ENCODE measurements at regions not wholly inside any gene's neighbourhood (a gene's known extent, or its start where the extent isn't known, plus 50 kb on each side); places are given as distances from the start of the nearest gene placed in this dataset.

GRCh38 chr16:17994027-17994426 is 342.5 kb downstream of the NPIPA8 start:
- DNase-seq, result no peak
- Mint-ChIP-seq H3K27me3 (peaks cover 28% of the 10 kb centered on the region), H3K36me3 (no peaks in the 10 kb centered on the region), H3K4me3 (no peak overlapping the region), H3K4me1 (no peaks in the 10 kb centered on the region), H3K9me3 (no peaks in the 10 kb centered on the region), H3K27ac (no peak overlapping the region)

- H3K4me3 Mint-ChIP-seq, result no peak overlapping the region
- H3K9me3 Mint-ChIP-seq, result no peaks in the 10 kb centered on the region
- no peak overlapping the region for H3K27ac Mint-ChIP-seq
- H3K4me1 Mint-ChIP-seq, result no peaks in the 10 kb centered on the region
- DNase-seq, result no peak
- peaks cover 30% of the 10 kb centered on the region for H3K27me3 Mint-ChIP-seq
- H3K36me3 Mint-ChIP-seq, result no peaks in the 10 kb centered on the region
Observed at GRCh38 chr16:17992416-17992815, 344.1 kb downstream of the NPIPA8 start.

GRCh38 chr16:17989255-17989654 is 347.3 kb downstream of the NPIPA8 start:
- H3K27me3 Mint-ChIP-seq, result peaks cover 30% of the 10 kb centered on the region
- no peaks in the 10 kb centered on the region for H3K4me1 Mint-ChIP-seq
- H3K27ac Mint-ChIP-seq, result no peak overlapping the region
- DNase-seq, result no peak
- no peaks in the 10 kb centered on the region for H3K9me3 Mint-ChIP-seq
- H3K4me3 Mint-ChIP-seq, result no peak overlapping the region
- no peaks in the 10 kb centered on the region for H3K36me3 Mint-ChIP-seq

GRCh38 chr16:17988839-17989238 is 347.7 kb downstream of the NPIPA8 start:
- peaks cover 30% of the 10 kb centered on the region for H3K27me3 Mint-ChIP-seq

GRCh38 chr16:17986991-17987390 is 349.5 kb downstream of the NPIPA8 start:
- Mint-ChIP-seq H3K27ac (no peak overlapping the region), H3K9me3 (no peaks in the 10 kb centered on the region), H3K27me3 (peaks cover 21% of the 10 kb centered on the region), H3K36me3 (no peaks in the 10 kb centered on the region), H3K4me1 (no peaks in the 10 kb centered on the region), H3K4me3 (no peak overlapping the region)
- no peak for DNase-seq

More at GRCh38 chr16:17988839-17989238, 347.7 kb downstream of the NPIPA8 start:
- H3K4me3 Mint-ChIP-seq, result no peak overlapping the region
- no peaks in the 10 kb centered on the region for H3K36me3 Mint-ChIP-seq
- no peaks in the 10 kb centered on the region for H3K9me3 Mint-ChIP-seq
- H3K4me1 Mint-ChIP-seq, result no peaks in the 10 kb centered on the region
- no peak for DNase-seq
- H3K27ac Mint-ChIP-seq, result no peak overlapping the region

- no peaks in the 10 kb centered on the region for H3K9me3 Mint-ChIP-seq
- H3K27me3 Mint-ChIP-seq, result peaks cover 10% of the 10 kb centered on the region
- no peaks in the 10 kb centered on the region for H3K36me3 Mint-ChIP-seq
- no peak overlapping the region for H3K4me3 Mint-ChIP-seq
- H3K27ac Mint-ChIP-seq, result no peak overlapping the region
- no peak for DNase-seq
- no peaks in the 10 kb centered on the region for H3K4me1 Mint-ChIP-seq
Observed at GRCh38 chr16:17984810-17985209, 351.7 kb downstream of the NPIPA8 start.

GRCh38 chr16:17983847-17984639 is 352.5 kb downstream of the NPIPA8 start:
- no peaks in the 10 kb centered on the region for H3K9me3 Mint-ChIP-seq
- no peak for DNase-seq
- no peaks in the 10 kb centered on the region for H3K36me3 Mint-ChIP-seq
- H3K4me3 Mint-ChIP-seq, result no peak overlapping the region
- no peak overlapping the region for H3K27ac Mint-ChIP-seq
- no peaks in the 10 kb centered on the region for H3K4me1 Mint-ChIP-seq
- H3K27me3 Mint-ChIP-seq, result peaks cover 9% of the 10 kb centered on the region

- no peak for DNase-seq
- Mint-ChIP-seq H3K27ac (no peak overlapping the region), H3K27me3 (peaks cover 7% of the 10 kb centered on the region), H3K4me3 (no peak overlapping the region), H3K4me1 (no peaks in the 10 kb centered on the region), H3K36me3 (no peaks in the 10 kb centered on the region), H3K9me3 (no peaks in the 10 kb centered on the region)
Observed at GRCh38 chr16:17983114-17983513, 353.4 kb downstream of the NPIPA8 start.

GRCh38 chr16:17977260-17977659 is 359.3 kb downstream of the NPIPA8 start:
- H3K27me3 Mint-ChIP-seq, result peaks cover 4% of the 10 kb centered on the region
- no peak for DNase-seq
- no peaks in the 10 kb centered on the region for H3K4me1 Mint-ChIP-seq
- no peaks in the 10 kb centered on the region for H3K9me3 Mint-ChIP-seq
- no peak overlapping the region for H3K4me3 Mint-ChIP-seq
- H3K36me3 Mint-ChIP-seq, result no peaks in the 10 kb centered on the region
- no peak overlapping the region for H3K27ac Mint-ChIP-seq

- Mint-ChIP-seq H3K27me3 (peaks cover 8% of the 10 kb centered on the region), H3K27ac (no peak overlapping the region), H3K4me3 (no peak overlapping the region), H3K36me3 (no peaks in the 10 kb centered on the region), H3K9me3 (peaks cover 2% of the 10 kb centered on the region), H3K4me1 (no peaks in the 10 kb centered on the region)
- DNase-seq, result no peak
Observed at GRCh38 chr16:17972460-17972943, 364.0 kb downstream of the NPIPA8 start.

- no peak overlapping the region for H3K27ac Mint-ChIP-seq
- H3K4me1 Mint-ChIP-seq, result no peaks in the 10 kb centered on the region
- DNase-seq, result no peak
- no peaks in the 10 kb centered on the region for H3K36me3 Mint-ChIP-seq
- peaks cover 2% of the 10 kb centered on the region for H3K9me3 Mint-ChIP-seq
- H3K4me3 Mint-ChIP-seq, result no peak overlapping the region
- H3K27me3 Mint-ChIP-seq, result peaks cover 8% of the 10 kb centered on the region
Observed at GRCh38 chr16:17970816-17971331, 365.7 kb downstream of the NPIPA8 start.

GRCh38 chr16:17970157-17970765 is 366.3 kb downstream of the NPIPA8 start:
- H3K4me3 Mint-ChIP-seq, result no peak overlapping the region
- H3K4me1 Mint-ChIP-seq, result no peaks in the 10 kb centered on the region
- no peaks in the 10 kb centered on the region for H3K36me3 Mint-ChIP-seq
- H3K27me3 Mint-ChIP-seq, result peaks cover 8% of the 10 kb centered on the region
- DNase-seq, result no peak
- H3K27ac Mint-ChIP-seq, result no peak overlapping the region
- peaks cover 2% of the 10 kb centered on the region for H3K9me3 Mint-ChIP-seq

GRCh38 chr16:17965133-17965900 is 371.2 kb downstream of the NPIPA8 start:
- peaks cover 6% of the 10 kb centered on the region for H3K27me3 Mint-ChIP-seq
- no peak overlapping the region for H3K4me3 Mint-ChIP-seq
- no peaks in the 10 kb centered on the region for H3K36me3 Mint-ChIP-seq
- H3K27ac Mint-ChIP-seq, result no peak overlapping the region
- H3K4me1 Mint-ChIP-seq, result no peaks in the 10 kb centered on the region
- DNase-seq, result no peak
- peaks cover 2% of the 10 kb centered on the region for H3K9me3 Mint-ChIP-seq

- Mint-ChIP-seq H3K9me3 (peaks cover 2% of the 10 kb centered on the region), H3K4me1 (no peaks in the 10 kb centered on the region), H3K4me3 (no peak overlapping the region), H3K36me3 (no peaks in the 10 kb centered on the region), H3K27me3 (peaks cover 6% of the 10 kb centered on the region), H3K27ac (no peak overlapping the region)
- DNase-seq, result no peak
Observed at GRCh38 chr16:17964196-17964595, 372.3 kb downstream of the NPIPA8 start.

GRCh38 chr16:17963185-17963836 is 373.2 kb downstream of the NPIPA8 start:
- Mint-ChIP-seq H3K27me3 (peaks cover 7% of the 10 kb centered on the region), H3K9me3 (peaks cover 2% of the 10 kb centered on the region), H3K4me3 (no peak overlapping the region), H3K4me1 (no peaks in the 10 kb centered on the region), H3K27ac (no peak overlapping the region), H3K36me3 (no peaks in the 10 kb centered on the region)
- no peak for DNase-seq
